NCI-H1930 (cell line): ENCODE measurements at regions not wholly inside any gene's neighbourhood (a gene's known extent, or its start where the extent isn't known, plus 50 kb on each side); places are given as distances from the start of the nearest gene placed in this dataset.
"Not testable (repeated sequence)": the region's sequence is repeated elsewhere in the genome, so short reads cannot be mapped to it uniquely, and the experiment has no call there.

Experiments used
- DNase-seq, 2 experiments: peaks; one replicate each; lab custom pipeline; 2025; lab: John Stamatoyannopoulos, UW

- no peak for DNase-seq
These were observed 70.4 kb downstream of the TDRD15 start for GRCh38 chr2:21194147-21194546.

- no peak for DNase-seq
These were observed 71.1 kb downstream of the TDRD15 start for GRCh38 chr2:21194858-21195271.

GRCh38 chr2:21195326-21195725 is 71.6 kb downstream of the TDRD15 start:
- no peak for DNase-seq

- DNase-seq, result no peak
These were observed 74.9 kb downstream of the TDRD15 start for GRCh38 chr2:21198637-21199036.

- no peak for DNase-seq
These were observed 80.2 kb downstream of the TDRD15 start for GRCh38 chr2:21203976-21204375.

GRCh38 chr2:21214085-21214484 is 90.3 kb downstream of the TDRD15 start:
- not testable (repeated sequence) for DNase-seq

- DNase-seq, result no peak
These were observed 93.7 kb downstream of the TDRD15 start for GRCh38 chr2:21217442-21217841.

GRCh38 chr2:21220930-21221329 is 97.2 kb downstream of the TDRD15 start:
- DNase-seq, result no peak

GRCh38 chr2:21223618-21224017 is 99.8 kb downstream of the TDRD15 start:
- no peak for DNase-seq

GRCh38 chr2:21228041-21228895 is 104.5 kb downstream of the TDRD15 start:
- no peak for DNase-seq

GRCh38 chr2:21229302-21229701 is 105.5 kb downstream of the TDRD15 start:
- DNase-seq, result no peak

- no peak for DNase-seq
These were observed 106.4 kb downstream of the TDRD15 start for GRCh38 chr2:21230140-21230539.

GRCh38 chr2:21231985-21232384 is 108.2 kb downstream of the TDRD15 start:
- DNase-seq, result no peak

- DNase-seq, result no peak
These were observed 109.4 kb downstream of the TDRD15 start for GRCh38 chr2:21233194-21233593.

GRCh38 chr2:21234001-21234400 is 110.2 kb downstream of the TDRD15 start:
- no peak for DNase-seq

GRCh38 chr2:21234464-21235120 is 110.8 kb downstream of the TDRD15 start:
- no peak for DNase-seq

- DNase-seq, result not testable (repeated sequence)
These were observed 116.0 kb downstream of the TDRD15 start for GRCh38 chr2:21239749-21240148.

GRCh38 chr2:21244161-21244560 is 120.4 kb downstream of the TDRD15 start:
- no peak for DNase-seq

- DNase-seq, result no peak
These were observed 121.8 kb downstream of the TDRD15 start for GRCh38 chr2:21245565-21245964.

- no peak for DNase-seq
These were observed 125.6 kb downstream of the TDRD15 start for GRCh38 chr2:21249367-21249766.

- DNase-seq, result no peak
These were observed 126.9 kb downstream of the TDRD15 start for GRCh38 chr2:21250673-21251072.

- peak; percentile 23 to 39 for DNase-seq
These were observed 127.6 kb downstream of the TDRD15 start for GRCh38 chr2:21251216-21251980.
